A172 (cell line): ENCODE measurements at regions not wholly inside any gene's neighbourhood (a gene's known extent, or its start where the extent isn't known, plus 50 kb on each side); places are given as distances from the start of the nearest gene placed in this dataset.
"Not testable (repeated sequence)": the region's sequence is repeated elsewhere in the genome, so short reads cannot be mapped to it uniquely, and the experiment has no call there.

ENCODE experiments used
- DNase-seq: peaks from one replicate; pipeline ENCODE4 v3.0.0-alpha.2; 2015; ENCODE audit warnings: low spot score

DNA sequence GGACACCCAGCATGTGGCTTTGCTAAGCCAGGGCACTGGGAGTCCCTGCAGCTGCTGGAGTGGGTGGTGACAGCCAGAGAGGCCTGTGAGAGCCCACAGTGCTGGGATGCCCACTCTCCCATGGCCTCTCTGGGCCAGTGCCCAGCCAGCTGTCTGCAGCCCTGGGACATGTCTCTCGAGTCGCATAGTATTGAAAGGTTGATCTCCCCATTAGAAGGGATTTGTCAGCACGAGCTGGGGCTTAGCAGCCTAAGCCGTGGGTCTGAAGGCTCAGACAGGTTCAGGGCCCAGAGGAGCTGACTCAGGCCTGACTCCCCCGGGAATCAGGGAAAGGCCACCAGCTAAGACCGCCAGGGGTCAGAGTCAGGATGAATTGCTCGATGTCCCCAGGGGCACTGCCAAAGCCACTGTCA is 53.5 kb downstream of the FOXD2 start:
- no peak for DNase-seq

GRCh38 chr1:47495176-47495713 is 57.4 kb downstream of the FOXD2 start:
- no peak for DNase-seq

GRCh38 chr1:47498551-47498950 is 60.7 kb downstream of the FOXD2 start:
- DNase-seq, result no peak

DNA sequence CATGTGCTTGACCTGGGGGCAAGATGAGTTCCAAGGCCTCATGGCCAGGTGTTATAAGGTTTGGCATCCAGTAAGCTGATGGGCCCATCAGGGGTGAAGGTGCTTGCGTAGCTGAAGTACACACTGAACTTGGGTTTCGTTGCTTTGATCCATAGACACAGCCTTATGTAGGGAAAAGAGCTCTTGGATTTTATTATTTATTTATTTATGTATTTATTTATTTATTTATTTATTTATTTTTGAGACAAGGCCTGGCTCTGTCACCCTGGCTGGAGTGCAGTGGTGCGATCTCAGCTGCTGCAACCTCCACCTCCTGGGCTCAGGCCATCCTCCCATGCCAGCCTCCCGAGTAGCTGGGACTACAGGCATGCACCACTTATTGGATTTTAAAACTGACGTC is 63.2 kb downstream of the FOXD2 start:
- no peak for DNase-seq

- DNase-seq, result no peak
Measured at GRCh38 chr1:47502746-47503370, 65.0 kb downstream of the FOXD2 start.

- DNase-seq, result not testable (repeated sequence)
Measured at GRCh38 chr1:47504840-47505239, 67.0 kb downstream of the FOXD2 start.

DNA sequence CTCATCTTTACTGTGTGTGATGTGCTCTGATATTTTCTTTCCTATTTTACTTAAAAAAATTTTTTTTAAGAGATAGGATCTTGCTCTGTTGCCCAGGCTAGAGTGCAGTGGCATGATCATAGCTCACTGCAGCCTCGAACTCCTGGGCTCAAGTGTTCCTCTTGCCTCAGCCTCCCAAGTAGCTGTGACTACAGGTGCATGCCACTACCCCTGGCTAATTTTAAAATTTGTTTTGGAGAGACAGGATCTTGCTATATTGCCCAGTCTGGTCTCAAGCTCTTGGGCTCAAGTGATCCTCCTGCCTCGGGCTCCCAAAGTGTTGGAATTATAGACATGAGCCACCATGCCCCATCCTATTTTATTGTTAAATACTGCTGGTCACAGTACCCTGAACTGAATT is 67.4 kb downstream of the FOXD2 start:
- DNase-seq, result no peak

GRCh38 chr1:47506053-47506452 is 68.2 kb downstream of the FOXD2 start:
- no peak for DNase-seq

DNA sequence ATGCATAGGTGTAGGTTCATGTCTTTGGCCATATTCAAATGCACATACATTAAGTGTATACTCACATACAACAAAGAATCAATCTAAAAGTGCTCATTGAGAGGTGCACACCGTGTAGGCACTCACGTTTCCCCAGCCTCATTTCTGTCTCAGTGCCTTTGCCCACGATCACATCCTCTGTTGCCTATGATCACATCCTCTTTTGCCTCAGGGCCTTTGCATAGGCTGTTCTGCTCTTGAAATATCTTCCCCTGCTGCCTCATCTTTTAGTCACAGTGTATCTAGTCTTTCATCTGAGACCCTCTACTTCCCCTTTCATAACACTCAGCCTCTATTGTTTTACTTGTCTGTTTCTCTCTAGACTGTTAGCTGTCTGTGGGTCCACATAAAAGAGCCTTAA is 69.3 kb downstream of the FOXD2 start:
- DNase-seq, result no peak

DNA sequence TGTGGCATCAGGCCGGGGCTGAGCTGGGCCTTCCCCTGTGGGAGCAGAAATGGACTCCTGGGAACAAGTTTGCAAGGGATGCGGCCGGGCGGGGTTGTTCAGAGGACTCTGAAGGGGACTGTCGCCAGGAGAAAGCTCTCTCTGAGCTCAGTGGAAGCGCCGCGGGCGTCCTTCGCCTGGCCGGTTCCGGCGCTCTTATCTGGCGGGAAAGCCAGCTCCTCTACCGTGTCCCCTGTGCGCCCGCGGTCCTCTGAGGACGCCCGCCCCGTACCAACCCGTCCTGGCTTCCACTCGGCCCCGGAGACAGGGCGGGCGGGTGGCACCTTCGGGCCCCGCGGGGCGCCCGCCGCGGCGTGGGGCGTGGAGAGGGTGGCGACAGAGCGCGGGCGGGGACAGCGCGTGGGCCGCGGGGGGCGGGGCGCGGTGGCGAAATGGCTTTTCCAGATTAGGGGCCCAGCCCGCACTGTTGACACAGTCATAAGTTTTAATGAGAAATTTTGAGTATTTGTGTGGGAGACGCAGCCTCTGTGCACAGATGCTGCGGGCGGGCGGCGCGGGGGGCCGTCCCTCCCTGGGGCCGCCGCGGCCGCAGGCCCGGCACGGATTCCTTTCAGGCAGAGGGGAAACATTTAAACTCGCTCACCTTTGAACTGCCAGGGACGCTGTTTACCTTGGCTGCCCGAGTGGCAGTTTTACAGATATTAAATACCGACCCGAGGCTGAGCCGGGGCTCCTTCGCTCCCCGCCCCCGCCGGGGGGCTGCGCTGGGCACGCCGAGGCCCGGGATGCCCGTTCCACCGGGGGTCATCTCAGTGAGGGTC is 70.2 kb downstream of the FOXD2 start:
- DNase-seq, result no peak

DNA sequence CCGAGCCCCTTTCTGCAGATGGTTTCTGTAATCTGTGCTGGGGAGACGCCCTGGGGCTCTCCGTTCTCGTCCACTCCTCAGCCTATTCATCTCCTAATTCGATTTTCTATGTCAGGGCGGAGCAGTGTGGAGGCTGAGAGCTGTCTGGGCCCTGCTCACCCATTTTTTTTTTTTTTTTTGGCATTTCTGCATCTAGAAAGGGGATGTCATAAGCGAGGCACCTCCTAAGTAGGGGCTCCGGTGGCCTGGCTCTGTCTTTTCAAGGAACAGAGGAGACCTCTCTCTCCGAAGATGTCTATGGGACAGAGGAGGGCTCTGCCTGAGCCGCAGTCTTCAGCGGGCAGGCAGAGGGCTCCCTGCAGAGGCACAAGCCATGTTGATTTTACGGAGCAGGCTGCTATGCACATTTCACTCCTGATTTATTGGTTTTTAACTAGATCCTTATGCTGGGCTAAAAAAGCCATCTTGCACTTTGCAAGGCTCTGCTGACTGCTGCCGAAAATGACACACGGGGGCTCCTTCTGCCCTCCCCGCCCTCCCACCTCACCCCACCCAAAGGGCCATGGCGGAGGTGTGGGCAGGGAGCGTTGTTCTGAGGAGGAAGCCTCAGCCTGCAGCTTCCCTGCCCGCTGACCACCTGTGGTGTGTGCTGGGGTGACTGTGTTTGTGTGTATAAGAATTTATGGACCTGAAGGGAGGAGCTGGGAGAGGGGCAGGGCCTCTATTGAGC is 71.0 kb downstream of the FOXD2 start:
- DNase-seq, result no peak

DNA sequence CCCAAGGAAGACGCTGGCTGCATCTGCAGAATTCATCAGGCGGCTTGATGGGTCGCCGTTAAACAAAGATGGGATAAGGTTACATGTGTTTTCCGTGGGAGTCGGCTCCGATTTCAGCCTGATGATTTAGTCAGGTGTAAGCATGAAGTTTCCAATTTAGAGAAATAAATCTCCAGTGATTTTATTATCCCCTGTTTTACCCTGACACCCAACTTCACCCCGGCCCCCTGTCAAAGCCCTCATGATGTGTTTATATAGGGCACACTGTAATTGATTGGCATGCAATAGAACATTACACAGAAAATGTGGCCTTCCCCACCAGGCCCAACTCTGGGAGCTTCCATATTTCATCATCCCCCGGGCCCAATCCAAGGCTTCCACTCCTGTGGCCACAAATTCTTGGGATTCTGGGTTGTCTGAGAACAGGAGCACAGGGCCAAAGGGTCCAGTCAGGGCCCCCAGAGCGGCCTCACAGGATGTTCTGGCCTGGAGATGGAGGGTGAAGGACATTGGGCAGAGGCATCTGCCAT is 72.5 kb downstream of the FOXD2 start:
- no peak for DNase-seq

- DNase-seq, result no peak
Measured at GRCh38 chr1:47511825-47512224, 74.0 kb downstream of the FOXD2 start.

DNA sequence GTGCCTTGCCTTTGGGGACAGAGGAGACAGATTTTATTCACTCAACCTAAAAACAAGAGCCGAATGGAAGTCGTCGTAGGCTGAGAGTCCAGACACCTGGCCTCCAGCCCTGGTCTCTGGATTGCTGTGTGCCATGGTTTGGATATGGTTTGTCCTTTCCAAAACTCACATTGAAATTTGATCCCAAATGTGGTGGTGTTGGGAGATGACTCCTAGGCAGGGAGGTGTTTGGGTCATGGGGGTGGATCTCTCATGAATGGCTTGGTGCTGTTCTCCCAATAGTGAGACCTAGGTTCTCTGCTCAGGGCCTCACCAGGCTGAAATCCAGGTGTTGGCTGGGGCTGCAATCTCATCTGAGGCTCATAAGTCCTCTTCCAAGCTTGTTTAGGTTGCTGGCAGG is 75.5 kb downstream of the FOXD2 start:
- no peak for DNase-seq

GRCh38 chr1:47514229-47514628 is 76.4 kb downstream of the FOXD2 start:
- DNase-seq, result no peak

GRCh38 chr1:47515164-47515789 is 77.4 kb downstream of the FOXD2 start:
- no peak for DNase-seq

GRCh38 chr1:47517946-47518345 is 80.1 kb downstream of the FOXD2 start:
- no peak for DNase-seq

DNA sequence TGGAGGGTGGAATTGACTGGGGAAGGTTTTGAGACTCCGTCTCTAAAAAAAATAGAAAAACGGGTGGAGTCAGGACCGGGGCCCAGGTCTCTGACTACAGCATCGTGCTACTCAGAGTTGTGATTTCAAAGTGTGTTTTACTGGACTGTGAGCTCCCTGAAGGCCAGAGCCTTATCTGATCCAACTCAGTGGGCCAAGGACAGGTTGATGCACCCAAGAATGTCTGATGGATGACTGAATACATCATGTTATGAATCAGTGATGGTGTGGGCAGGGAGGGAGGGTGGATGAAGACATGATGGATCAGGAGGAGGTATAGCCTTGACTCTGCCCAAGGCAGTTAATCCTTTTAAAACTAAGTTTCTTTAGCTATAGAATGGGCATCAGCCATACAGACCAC is 81.6 kb downstream of the FOXD2 start:
- DNase-seq, result no peak

DNA sequence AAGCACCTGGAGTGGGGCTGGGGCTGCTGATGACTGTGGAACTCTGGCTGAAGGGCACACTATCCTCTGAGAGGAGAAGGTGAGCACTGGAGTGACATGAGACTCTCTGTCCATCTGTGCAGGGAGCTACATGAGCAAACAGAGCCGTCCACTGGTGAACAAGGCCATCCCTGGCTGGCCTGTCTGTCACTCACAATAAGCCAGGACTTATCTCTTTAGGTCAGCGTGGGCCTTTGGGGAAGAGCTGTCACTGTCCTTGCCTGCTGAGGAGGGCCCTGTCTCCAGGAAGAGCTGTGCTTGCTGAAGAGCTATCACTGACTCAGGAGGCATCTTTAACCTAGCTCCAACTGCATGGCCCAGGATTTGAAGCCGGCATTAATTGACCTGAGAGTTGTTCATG is 82.1 kb downstream of the FOXD2 start:
- no peak for DNase-seq

GRCh38 chr1:47521034-47521881 is 83.4 kb downstream of the FOXD2 start:
- no peak for DNase-seq
